IPS-18a (cell line): ENCODE measurements at regions not wholly inside any gene's neighbourhood (a gene's known extent, or its start where the extent isn't known, plus 50 kb on each side); places are given as distances from the start of the nearest gene placed in this dataset.

Source experiments
- H3K27ac ChIP-seq: one replicate; pipeline ENCODE4 v1.5.1; 2013; ENCODE audit warnings: low read length
- H3K27me3 ChIP-seq: one replicate; pipeline ENCODE4 v1.6.1; 2013; ENCODE audit warnings: mild to moderate bottlenecking, low read length; ENCODE audit not compliant: control insufficient read depth, insufficient read depth
- H3K36me3 ChIP-seq: one replicate; pipeline ENCODE4 v1.6.1; 2013; ENCODE audit warnings: low read depth, low read length; ENCODE audit not compliant: control insufficient read depth
- H3K4me1 ChIP-seq: one replicate; pipeline ENCODE4 v1.6.1; 2013; ENCODE audit warnings: low read depth, low read length; ENCODE audit not compliant: control insufficient read depth
- H3K4me3 ChIP-seq: one replicate; pipeline ENCODE4 v1.5.1; 2013; ENCODE audit warnings: low read length
- H3K9ac ChIP-seq: one replicate; pipeline ENCODE4 v1.6.1; 2013; ENCODE audit warnings: mild to moderate bottlenecking, low read length, moderate library complexity
- H3K9me3 ChIP-seq: one replicate; pipeline ENCODE4 v1.6.1; 2013; ENCODE audit warnings: low read depth, low read length; ENCODE audit not compliant: control insufficient read depth

GRCh38 chr13:90773681-90774080, 573.8 kb upstream of the MIR17HG start:
- Histone ChIP-seq H3K9me3 (no peaks in the 10 kb centered on the region), H3K36me3 (no peaks in the 10 kb centered on the region), H3K4me1 (peaks cover 27% of the 10 kb centered on the region), H3K27me3 (no peaks in the 10 kb centered on the region), H3K27ac (no peak overlapping the region), H3K9ac (no peak overlapping the region), H3K4me3 (no peak overlapping the region)

GRCh38 chr13:90776051-90776748, 571.3 kb upstream of the MIR17HG start:
- Histone ChIP-seq H3K9ac (no peak overlapping the region), H3K27me3 (no peaks in the 10 kb centered on the region), H3K36me3 (no peaks in the 10 kb centered on the region)

DNA sequence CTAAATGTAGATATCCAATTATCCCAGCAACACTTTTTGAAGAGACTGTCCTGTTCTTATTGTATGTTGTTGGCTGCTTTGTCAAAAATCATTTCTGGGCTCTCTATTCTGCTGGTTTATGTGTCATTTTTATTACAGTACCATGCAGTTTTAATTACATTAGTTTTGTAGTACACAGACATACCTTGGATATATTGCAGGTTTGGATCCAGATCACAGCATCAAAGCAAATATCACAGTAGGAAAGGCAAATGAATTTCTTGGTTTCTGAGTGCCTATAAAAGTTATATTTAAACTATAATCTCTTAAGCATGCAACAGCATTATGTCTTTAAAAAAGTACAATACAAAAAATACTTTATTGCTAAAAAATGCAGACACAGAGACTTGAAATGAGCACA, 564.2 kb upstream of the MIR17HG start:
- H3K4me3 ChIP-seq: no peak overlapping the region
- H3K27ac ChIP-seq: no peak overlapping the region
- H3K9ac ChIP-seq: no peak overlapping the region
- no peaks in the 10 kb centered on the region for H3K36me3 ChIP-seq
- H3K9me3 ChIP-seq: no peaks in the 10 kb centered on the region
- no peaks in the 10 kb centered on the region for H3K27me3 ChIP-seq
- no peaks in the 10 kb centered on the region for H3K4me1 ChIP-seq

More at GRCh38 chr13:90776051-90776748, 571.3 kb upstream of the MIR17HG start:
- Histone ChIP-seq H3K4me3 (no peak overlapping the region), H3K4me1 (peaks cover 16% of the 10 kb centered on the region), H3K27ac (no peak overlapping the region), H3K9me3 (no peaks in the 10 kb centered on the region)

DNA sequence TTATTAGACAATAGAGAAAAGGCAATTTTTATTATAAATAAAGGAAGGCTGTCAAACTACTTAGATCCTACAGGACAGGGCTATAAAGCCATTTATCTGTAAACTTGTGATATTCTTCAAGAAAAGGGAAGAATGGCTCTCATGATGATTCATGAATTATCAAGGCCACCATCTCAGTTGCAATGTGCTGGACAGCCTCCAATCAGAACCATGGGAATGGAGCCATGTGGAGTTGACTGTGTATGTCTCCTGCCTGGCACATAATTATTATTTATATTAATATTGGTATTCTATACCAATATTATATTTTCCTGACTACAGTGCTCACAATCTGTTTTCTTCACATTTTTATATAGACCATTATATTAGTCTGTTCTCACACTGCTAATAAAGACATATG, 560.5 kb upstream of the MIR17HG start:
- Histone ChIP-seq H3K4me3 (no peak overlapping the region), H3K36me3 (no peaks in the 10 kb centered on the region), H3K4me1 (peaks cover 2% of the 10 kb centered on the region), H3K27me3 (no peaks in the 10 kb centered on the region), H3K9me3 (no peaks in the 10 kb centered on the region), H3K9ac (no peak overlapping the region), H3K27ac (no peak overlapping the region)

- no peaks in the 10 kb centered on the region for H3K27me3 ChIP-seq
- H3K9ac ChIP-seq: no peak overlapping the region
- H3K4me1 ChIP-seq: peaks cover 11% of the 10 kb centered on the region
- no peak overlapping the region for H3K27ac ChIP-seq
- H3K4me3 ChIP-seq: no peak overlapping the region
- no peaks in the 10 kb centered on the region for H3K36me3 ChIP-seq
- H3K9me3 ChIP-seq: no peaks in the 10 kb centered on the region
These were observed 555.2 kb upstream of the MIR17HG start for GRCh38 chr13:90792335-90792734.

DNA sequence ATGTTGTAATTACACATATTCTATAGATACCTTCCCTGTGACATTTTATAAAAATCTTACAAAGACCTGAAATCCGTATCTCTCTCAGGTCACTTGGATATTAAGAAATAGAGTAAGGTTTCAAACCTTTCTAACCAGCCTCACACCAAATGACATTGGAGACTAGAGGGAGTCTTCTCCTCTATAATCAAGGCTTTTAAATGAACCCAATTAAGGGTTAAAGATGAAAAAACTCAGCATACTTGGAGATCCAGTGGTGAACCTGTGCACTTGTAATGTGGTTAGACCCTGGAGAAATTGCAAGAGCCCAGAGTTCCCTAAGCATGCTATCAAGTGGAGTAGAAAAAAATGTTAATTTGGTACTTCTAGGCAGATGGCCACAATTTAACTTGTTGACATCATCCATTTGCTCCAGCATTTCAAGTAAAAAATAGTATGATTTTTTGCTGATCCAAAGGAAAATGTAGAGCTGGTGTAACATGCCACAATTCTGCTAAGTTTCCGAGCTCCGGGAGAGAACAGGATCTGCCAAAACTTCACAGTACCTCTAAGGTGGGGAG, 554.1 kb upstream of the MIR17HG start:
- no peak overlapping the region for H3K4me3 ChIP-seq
- H3K4me1 ChIP-seq: peaks cover 11% of the 10 kb centered on the region
- no peaks in the 10 kb centered on the region for H3K9me3 ChIP-seq
- no peaks in the 10 kb centered on the region for H3K27me3 ChIP-seq
- no peak overlapping the region for H3K9ac ChIP-seq
- no peaks in the 10 kb centered on the region for H3K36me3 ChIP-seq
- H3K27ac ChIP-seq: no peak overlapping the region

- H3K4me1 ChIP-seq: peaks cover 11% of the 10 kb centered on the region
- H3K36me3 ChIP-seq: no peaks in the 10 kb centered on the region
- no peak overlapping the region for H3K27ac ChIP-seq
- H3K27me3 ChIP-seq: no peaks in the 10 kb centered on the region
- no peaks in the 10 kb centered on the region for H3K9me3 ChIP-seq
- no peak overlapping the region for H3K9ac ChIP-seq
- H3K4me3 ChIP-seq: no peak overlapping the region
These were observed 551.0 kb upstream of the MIR17HG start for GRCh38 chr13:90796474-90796873.

- Histone ChIP-seq H3K9me3 (no peaks in the 10 kb centered on the region), H3K4me3 (no peak overlapping the region), H3K27ac (no peak overlapping the region), H3K27me3 (no peaks in the 10 kb centered on the region), H3K9ac (no peak overlapping the region), H3K36me3 (no peaks in the 10 kb centered on the region), H3K4me1 (peaks cover 5% of the 10 kb centered on the region)
These were observed 550.2 kb upstream of the MIR17HG start for GRCh38 chr13:90797335-90797734.

- Histone ChIP-seq H3K9me3 (no peaks in the 10 kb centered on the region), H3K27ac (no peak overlapping the region), H3K4me3 (no peak overlapping the region), H3K4me1 (peaks cover 2% of the 10 kb centered on the region), H3K9ac (no peak overlapping the region), H3K36me3 (no peaks in the 10 kb centered on the region), H3K27me3 (no peaks in the 10 kb centered on the region)
These were observed 549.1 kb upstream of the MIR17HG start for GRCh38 chr13:90798381-90798780.

DNA sequence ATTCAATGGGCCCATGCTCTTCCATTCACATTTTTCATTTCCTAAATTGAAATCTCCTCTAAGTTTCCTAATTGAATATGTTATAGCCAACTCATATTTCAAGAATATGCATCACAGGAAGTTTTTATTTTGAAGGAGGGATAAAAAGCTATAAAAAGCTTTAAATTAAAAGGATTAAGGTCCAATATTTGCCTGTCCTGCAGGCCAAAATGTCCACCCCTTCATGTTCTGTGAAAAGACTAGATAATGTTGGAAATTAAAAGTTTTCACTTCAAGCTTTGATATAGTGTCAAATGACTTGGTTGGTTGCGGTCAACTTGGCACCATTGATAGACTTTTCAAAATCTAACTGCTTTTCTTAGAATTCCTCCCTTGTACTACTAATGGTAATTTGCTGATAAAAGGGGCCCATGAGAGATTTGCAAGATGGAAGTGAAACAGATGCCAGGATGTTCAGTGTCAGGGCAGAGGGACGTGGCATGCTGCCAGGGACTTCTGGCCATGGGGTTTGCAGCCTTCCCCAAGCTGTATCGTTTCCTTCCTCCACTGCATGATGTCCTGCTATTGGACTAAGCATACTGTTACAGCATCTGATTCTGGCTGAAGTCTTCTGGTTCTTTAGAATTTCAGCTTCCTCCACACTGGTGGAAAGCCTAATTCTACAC, 547.3 kb upstream of the MIR17HG start:
- Histone ChIP-seq H3K27ac (no peak overlapping the region), H3K4me1 (no peaks in the 10 kb centered on the region), H3K36me3 (no peaks in the 10 kb centered on the region), H3K9ac (no peak overlapping the region), H3K4me3 (no peak overlapping the region), H3K9me3 (no peaks in the 10 kb centered on the region), H3K27me3 (no peaks in the 10 kb centered on the region)

GRCh38 chr13:90801621-90802020, 545.9 kb upstream of the MIR17HG start:
- Histone ChIP-seq H3K27ac (no peak overlapping the region), H3K4me1 (no peaks in the 10 kb centered on the region), H3K4me3 (no peak overlapping the region), H3K27me3 (no peaks in the 10 kb centered on the region), H3K36me3 (no peaks in the 10 kb centered on the region), H3K9me3 (no peaks in the 10 kb centered on the region), H3K9ac (no peak overlapping the region)

GRCh38 chr13:90803210-90803609, 544.3 kb upstream of the MIR17HG start:
- H3K27me3 ChIP-seq: no peaks in the 10 kb centered on the region
- no peak overlapping the region for H3K9ac ChIP-seq
- no peaks in the 10 kb centered on the region for H3K4me1 ChIP-seq
- H3K9me3 ChIP-seq: no peaks in the 10 kb centered on the region
- no peak overlapping the region for H3K27ac ChIP-seq
- H3K36me3 ChIP-seq: no peaks in the 10 kb centered on the region
- no peak overlapping the region for H3K4me3 ChIP-seq
